RCC 7860 (cell line): ENCODE measurements at regions not wholly inside any gene's neighbourhood (a gene's known extent, or its start where the extent isn't known, plus 50 kb on each side); places are given as distances from the start of the nearest gene placed in this dataset.
"Not testable (repeated sequence)": the region's sequence is repeated elsewhere in the genome, so short reads cannot be mapped to it uniquely, and the experiment has no call there.

Source experiments
- DNase-seq: peaks from one replicate; pipeline ENCODE4 v3.0.0-alpha.2; 2015; ENCODE audit warnings: low spot score
- FAIRE-seq: peaks from 2 replicates; lab custom pipeline; 2012; peaks lifted over from hg19 to GRCh38; lab: Jason Lieb, UNC

GRCh38 chr4:14396183-14396582 is 606.1 kb upstream of the CPEB2 start:
- DNase-seq (no peak), FAIRE-seq (no peak)

DNA sequence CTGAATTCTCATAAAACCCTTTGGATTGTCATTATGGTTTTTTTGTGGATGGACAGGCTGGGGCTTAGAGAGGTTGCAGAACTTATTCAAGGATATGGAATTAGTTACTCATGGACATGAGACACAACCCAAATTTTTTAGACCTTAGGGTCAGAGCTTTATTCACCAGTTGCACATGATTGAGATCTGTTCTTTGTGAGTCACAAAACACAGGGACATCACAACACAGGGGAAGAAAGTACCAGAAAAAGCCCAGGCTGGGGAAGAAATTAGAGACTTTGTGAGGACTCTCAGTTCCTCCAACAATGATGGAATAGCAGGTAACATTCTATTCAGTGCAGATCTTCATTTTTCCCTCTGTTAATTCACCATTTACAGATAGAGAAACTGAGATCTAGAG is 602.4 kb upstream of the CPEB2 start:
- FAIRE-seq (no peak), DNase-seq (no peak)

DNA sequence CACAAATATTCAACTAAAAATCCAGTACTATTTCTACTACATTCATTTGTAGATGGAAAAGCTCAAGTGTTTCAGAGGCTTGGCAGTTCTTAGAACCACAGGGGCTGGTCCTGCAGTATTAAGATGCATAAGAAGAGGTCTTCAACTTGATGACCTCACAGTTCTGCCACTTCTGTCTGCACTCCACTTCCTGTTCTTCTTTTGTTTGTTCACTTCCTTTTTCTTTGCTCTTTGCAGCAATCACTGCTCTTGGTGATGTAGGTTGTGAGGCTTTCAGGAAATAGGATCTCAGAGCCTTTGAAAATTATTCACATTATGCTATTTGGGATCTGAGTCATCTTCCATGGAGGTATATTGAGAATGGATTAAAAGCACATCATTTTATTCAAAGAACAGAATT is 602.0 kb upstream of the CPEB2 start:
- FAIRE-seq (no peak), DNase-seq (no peak)

DNA sequence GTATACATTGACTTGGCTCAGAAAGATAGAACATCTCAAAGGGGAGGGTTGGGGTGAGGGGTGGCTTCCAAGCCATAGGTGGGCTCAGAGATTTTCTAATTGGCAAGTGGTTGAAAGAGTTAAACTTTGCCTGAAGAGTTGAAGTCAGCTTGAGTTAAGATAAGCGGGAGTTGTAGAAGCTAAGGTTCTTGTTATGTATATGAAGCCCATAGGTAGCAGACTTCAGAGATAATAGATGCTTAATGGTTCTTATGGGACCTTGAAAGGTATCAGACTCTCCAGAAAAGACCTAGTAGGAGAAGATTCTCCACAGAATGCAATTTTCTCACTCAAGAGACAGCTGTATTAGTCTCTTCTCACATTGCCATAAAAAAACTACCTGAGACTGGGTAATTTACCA is 599.1 kb upstream of the CPEB2 start:
- no peak for FAIRE-seq

GRCh38 chr4:14404730-14405129 is 597.6 kb upstream of the CPEB2 start:
- DNase-seq = no peak
- no peak for FAIRE-seq

More for the DNA sequence above, 599.1 kb upstream of the CPEB2 start:
- DNase-seq = no peak

DNA sequence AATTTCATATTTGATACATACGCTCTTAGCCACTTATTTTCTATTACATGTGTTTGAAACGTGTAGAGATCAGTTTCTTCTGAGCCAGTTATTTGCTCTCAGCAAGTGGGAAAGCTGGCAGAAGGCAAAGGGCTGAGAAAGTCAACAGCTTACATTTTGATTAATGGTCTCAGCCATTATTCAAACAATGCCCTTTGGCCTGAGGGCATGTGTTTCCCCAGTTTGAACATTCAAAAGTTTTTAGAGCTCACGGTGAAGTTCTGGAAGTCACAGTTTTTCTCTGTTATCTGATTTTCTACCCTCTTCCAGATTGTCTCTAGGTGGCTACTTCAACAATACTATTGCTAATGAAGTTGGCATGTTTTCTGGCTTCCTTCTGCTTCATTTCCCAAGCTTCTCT is 591.8 kb upstream of the CPEB2 start:
- FAIRE-seq = no peak
- no peak for DNase-seq

GRCh38 chr4:14415146-14415545 is 587.1 kb upstream of the CPEB2 start:
- DNase-seq = no peak

DNA sequence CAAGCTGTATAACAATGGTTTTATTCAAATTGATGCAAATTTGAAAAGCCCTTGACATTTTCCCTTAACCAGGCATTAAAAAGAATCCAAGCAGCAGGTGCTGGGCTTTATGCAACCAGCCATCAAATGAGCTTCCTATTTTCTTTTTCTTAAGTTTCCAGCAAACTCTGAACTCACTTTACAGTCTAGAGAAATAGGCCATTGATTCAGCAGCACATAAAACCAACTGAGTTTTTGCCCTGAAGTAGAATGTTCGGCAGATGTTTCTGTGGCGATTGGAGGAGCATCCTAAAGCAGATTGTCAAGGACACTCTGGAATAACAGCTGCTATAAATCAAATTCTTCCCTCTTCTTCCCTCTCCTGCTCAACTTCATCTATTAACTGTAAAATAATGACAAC is 582.8 kb upstream of the CPEB2 start:
- no peak for DNase-seq
- no peak for FAIRE-seq

More at GRCh38 chr4:14415146-14415545, 587.1 kb upstream of the CPEB2 start:
- no peak for FAIRE-seq

GRCh38 chr4:14426297-14426696 is 576.0 kb upstream of the CPEB2 start:
- not testable (repeated sequence) for FAIRE-seq, DNase-seq

GRCh38 chr4:14428125-14428524 is 574.2 kb upstream of the CPEB2 start:
- no peak for DNase-seq

GRCh38 chr4:14431155-14432134 is 570.8 kb upstream of the CPEB2 start:
- FAIRE-seq = no peak
- DNase-seq = no peak

More at GRCh38 chr4:14428125-14428524, 574.2 kb upstream of the CPEB2 start:
- no peak for FAIRE-seq

- no peak for DNase-seq
- FAIRE-seq = no peak
These were observed 567.8 kb upstream of the CPEB2 start for GRCh38 chr4:14434483-14434882.

DNA sequence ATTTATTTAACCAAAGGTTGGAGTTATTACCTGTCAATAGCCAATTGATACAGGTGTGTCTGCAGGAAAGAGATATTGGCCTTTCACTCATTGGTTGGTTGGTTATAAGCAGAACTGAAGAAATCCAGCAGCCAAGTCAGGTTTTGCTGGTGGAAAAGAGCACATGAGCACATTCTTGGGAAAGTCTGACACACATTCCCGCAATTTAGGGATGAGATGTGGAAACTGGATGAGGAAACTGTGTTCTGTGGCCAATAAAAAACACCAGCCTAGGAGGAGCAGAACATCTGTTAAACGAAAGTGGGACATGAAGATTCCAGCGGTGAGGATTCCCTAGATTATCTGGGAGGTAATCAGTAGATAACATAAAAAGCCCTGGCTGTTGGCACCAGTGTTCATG is 567.4 kb upstream of the CPEB2 start:
- no peak for FAIRE-seq
- no peak for DNase-seq

DNA sequence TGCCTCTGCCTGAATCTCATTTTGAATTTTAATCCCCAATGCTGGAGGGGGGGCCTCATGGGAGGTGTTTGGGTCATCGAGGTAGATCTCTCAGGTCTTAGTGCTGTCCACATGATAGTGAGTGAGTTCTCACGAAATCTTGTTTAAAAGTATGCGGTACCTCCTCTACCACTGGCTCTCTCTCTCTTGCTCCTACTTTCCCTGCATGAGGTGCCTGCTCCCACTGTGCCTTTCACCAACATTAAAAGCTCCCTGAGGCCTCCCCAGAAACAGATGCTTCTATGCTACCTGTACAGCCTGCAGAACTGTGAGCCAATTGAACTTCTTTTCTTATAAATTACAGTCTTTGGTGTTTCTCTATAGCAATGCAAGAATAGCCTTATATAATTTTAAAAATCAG is 560.7 kb upstream of the CPEB2 start:
- FAIRE-seq = no peak
- no peak for DNase-seq

DNA sequence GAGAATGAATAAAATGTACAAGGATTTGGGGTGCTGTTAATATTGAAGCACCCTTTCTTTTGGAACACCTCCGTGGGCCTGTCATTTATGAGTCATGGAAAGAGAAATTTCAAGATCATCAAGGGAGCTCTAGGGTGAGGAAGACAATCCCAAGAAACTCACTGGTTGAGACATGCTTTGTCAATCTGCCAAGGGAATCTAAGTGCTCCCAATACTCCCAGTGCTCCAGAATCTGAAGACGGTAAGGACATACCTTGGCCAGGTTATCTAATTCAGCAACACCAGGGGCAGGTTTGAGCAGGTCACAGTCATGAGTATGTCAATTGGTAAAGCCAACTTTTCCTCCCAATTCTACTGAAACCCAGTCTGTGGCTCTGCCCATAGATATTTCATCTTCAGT is 556.4 kb upstream of the CPEB2 start:
- FAIRE-seq (no peak), DNase-seq (no peak)

- DNase-seq = no peak
These were observed 556.0 kb upstream of the CPEB2 start for GRCh38 chr4:14446311-14446710.

DNA sequence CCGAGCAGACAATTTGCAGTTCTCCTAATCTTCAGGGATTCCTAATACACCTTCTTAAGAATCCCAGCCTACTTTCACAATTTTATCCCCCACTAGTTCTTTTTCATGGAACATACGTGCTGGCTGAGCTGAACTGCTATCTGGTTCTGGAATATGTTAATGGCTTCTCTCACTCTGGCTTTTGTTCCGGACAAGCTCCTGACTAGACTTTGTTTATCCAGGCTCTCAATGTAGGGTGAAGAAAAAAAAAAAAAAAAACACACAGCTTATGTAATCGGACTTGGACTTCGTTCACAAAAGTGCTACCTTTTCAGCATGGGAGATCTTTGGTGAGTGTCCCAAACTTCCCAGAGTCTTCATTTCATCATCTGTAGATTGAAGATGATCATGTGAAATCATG is 555.4 kb upstream of the CPEB2 start:
- no peak for DNase-seq

More at GRCh38 chr4:14446311-14446710, 556.0 kb upstream of the CPEB2 start:
- FAIRE-seq = no peak

GRCh38 chr4:14449308-14449707 is 553.0 kb upstream of the CPEB2 start:
- FAIRE-seq (no peak), DNase-seq (no peak)

More for the DNA sequence above, 555.4 kb upstream of the CPEB2 start:
- no peak for FAIRE-seq

DNA sequence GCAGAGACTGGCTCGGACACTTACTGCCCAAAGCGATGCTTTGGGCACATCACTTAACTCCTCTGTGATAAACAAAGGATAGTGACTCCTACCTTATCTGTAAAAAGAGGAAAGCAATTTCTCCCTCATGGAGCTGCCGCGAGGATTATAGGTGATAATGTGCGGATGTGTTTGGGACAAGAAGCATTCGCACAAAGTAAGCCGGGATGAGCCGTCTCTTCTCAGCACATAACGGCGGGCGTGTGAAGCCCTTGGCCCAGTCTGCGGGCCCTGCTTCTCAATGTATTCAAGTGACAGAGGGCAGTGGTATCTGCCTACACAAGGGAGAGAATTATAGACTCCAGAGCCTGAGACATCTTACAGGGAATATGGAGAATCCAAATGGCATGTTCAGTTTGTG is 550.3 kb upstream of the CPEB2 start:
- FAIRE-seq = no peak
- DNase-seq = no peak

DNA sequence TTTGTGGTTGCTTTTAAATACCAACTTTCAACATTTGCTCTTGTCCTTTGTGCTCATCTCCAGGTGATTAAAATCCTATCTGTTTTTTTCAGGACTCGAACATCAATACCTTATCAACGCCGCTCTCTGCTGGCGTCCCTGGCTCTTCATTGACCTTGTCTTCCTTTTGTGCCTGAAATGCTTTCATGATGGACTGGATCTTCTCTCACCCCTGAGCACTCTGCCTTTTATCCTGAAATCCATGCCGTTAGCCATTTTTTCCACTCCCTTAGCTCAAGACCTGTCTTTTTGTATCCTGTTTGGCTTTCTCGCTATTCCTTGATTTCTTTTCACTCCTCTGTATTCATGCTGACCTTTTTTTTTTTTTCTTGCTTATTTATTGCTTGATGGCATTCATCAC is 549.5 kb upstream of the CPEB2 start:
- DNase-seq (no peak), FAIRE-seq (no peak)

DNA sequence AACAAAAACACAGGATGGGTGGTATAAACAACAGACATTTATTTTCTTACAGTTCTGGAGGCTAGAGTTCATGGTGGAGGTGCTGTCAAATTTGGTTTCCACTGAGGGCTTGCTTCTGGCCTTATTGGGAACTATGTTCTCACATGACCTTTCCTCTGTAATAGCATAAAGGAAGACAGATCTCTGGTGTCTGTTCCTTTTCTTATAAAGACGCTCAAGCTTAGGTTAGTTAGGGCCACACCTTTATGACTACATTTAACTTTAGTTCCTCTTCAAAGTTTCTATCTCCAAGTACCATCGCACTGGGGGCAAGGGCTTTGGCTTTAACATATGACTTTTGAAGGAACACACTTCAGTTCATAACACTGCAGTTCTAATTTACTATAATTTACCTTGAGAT is 543.8 kb upstream of the CPEB2 start:
- FAIRE-seq (no peak), DNase-seq (no peak)

GRCh38 chr4:14465057-14465456 is 537.2 kb upstream of the CPEB2 start:
- FAIRE-seq (no peak), DNase-seq (no peak)
